ENCODE measurements at regions not wholly inside any gene's neighbourhood (a gene's known extent, or its start where the extent isn't known, plus 50 kb on each side); places are given as distances from the start of the nearest gene placed in this dataset.

DNA sequence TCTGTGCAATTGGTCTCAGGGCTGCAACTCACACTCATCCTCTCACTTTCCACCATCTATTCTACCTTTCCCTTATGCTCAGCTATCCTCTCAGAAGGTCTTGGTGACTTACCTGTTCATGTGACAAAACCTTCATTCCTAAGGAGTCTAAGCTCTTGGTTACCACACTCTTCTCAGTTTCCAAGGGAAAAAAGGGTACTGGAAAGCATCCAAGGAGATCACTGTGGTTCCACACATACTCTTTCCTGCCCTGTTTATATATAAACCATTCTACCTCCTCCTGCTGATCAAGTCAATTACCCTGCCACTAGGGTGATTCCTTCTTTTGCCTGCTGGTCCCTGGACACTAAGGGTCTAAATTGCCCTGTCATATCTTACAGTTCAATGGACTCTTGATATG is 57.2 kb upstream of the MAML3 start:
- DNase-seq = no peak

DNA sequence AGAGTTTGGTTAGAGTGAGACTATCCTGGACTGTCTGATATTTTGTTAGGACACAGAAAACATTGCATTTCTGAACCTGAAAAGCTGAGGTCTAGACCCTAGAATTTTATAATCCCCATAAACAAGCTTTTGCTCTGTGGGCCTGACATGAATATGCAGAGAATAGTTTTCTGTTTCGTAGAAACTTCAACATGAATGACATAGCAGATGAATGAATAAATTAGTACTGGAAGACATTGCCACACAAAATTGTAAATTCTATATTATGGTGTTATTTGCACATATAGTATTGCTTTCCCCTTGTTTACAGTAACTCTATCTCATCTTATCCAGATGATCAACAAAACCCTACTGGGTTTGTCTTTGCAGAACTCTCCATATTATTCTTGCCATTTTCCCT is 54.9 kb upstream of the MAML3 start:
- DNase-seq = no peak
